HepG2 (cell line): ENCODE measurements at regions not wholly inside any gene's neighbourhood (a gene's known extent, or its start where the extent isn't known, plus 50 kb on each side); places are given as distances from the start of the nearest gene placed in this dataset.

Source experiments
- ATAC-seq: fragments of 200-7000 bp; cut with Tn5 transposase; 3 replicates; pipeline ENCODE4 v1.9.1; 2020; ENCODE audit warnings: mild to moderate bottlenecking, moderate library complexity
- BruUV-seq: library from RNA; stranded (reverse); fragments of 400-500 nt; replicated peaks from 2 replicates; lab custom pipeline; 2021; lab: Mats Ljungman, UMichigan
- CTCF ChIA-PET: fragments of 300-600 bp; formaldehyde crosslinking; extraction: SDS; loops from one replicate; lab custom pipeline; 2021; ENCODE audit warnings: low total read pairs, inconsistent platforms, low intra/inter-chr PET ratio; lab: Yijun Ruan, JAX
- POLR2A ChIA-PET: fragments of 350-600 bp; sonication (Branson Sonifier 250); formaldehyde crosslinking; loops from one replicate; lab custom pipeline; 2020; ENCODE audit warnings: antibody characterized with exemption, inconsistent platforms; lab: Yijun Ruan, JAX
- DNase-seq: peaks from one replicate; pipeline ENCODE4 v3.0.0-alpha.2; 2015; ENCODE audit warnings: low spot score
- FAIRE-seq: peaks from 3 replicates; lab custom pipeline; 2011; peaks lifted over from hg19 to GRCh38; lab: Jason Lieb, UNC
- H2AFZ ChIP-seq: one replicate; pipeline ENCODE4 v1.6.1; 2011; ENCODE audit warnings: low read length, inconsistent platforms
- H3K27ac ChIP-seq: fragments of 300-600 bp; 3 replicates; pipeline ENCODE4 v1.8.0; 2011; ENCODE audit warnings: mixed run types, mild to moderate bottlenecking, mixed read lengths, low read length, inconsistent platforms; ENCODE audit not compliant: insufficient read depth; ENCODE audit errors: extremely low read length
- H3K27me3 ChIP-seq, 2 experiments: fragments of 200-600 bp in 1 of 2; 2 replicates in 1 of 2; 3 replicates in 1 of 2; pipeline versions ENCODE4 v1.6.0 to v1.8.0; 2011; ENCODE audit warnings: low read length in 2 of 2, mild to moderate bottlenecking in 2 of 2, moderate library complexity in 2 of 2, inconsistent platforms in 1 of 2; ENCODE audit not compliant: insufficient read depth in 2 of 2, control insufficient read depth in 1 of 2
- H3K36me3 ChIP-seq, 2 experiments: fragments of 200-600 bp in 1 of 2; replicated peaks in 1 of 2; 2 replicates in 1 of 2; 3 replicates in 1 of 2; pipeline versions ENCODE4 v1.5.1 to v1.8.0; 2011; ENCODE audit warnings: low read length in 2 of 2, inconsistent platforms in 1 of 2; ENCODE audit not compliant: insufficient read depth in 2 of 2, control insufficient read depth in 1 of 2
- H3K4me1 ChIP-seq: 2 replicates; pipeline ENCODE4 v1.5.1; 2012; ENCODE audit warnings: low read length, inconsistent platforms; ENCODE audit not compliant: insufficient read depth
- H3K4me2 ChIP-seq: 2 replicates; pipeline ENCODE4 v1.6.0; 2011; ENCODE audit warnings: low read depth, low read length, inconsistent platforms
- H3K4me3 ChIP-seq, 3 experiments: fragments of 200-600 bp in 1 of 3; sonication (generic), shearing (Covaris generic) in 1 of 3; replicated peaks in 1 of 3; 2 replicates each; pipeline ENCODE4 v1.5.1; 2011 to 2016; ENCODE audit warnings: low read length in 3 of 3, inconsistent platforms in 2 of 3, low read depth in 2 of 3, mild to moderate bottlenecking in 2 of 3, control low read depth in 1 of 3, mixed read lengths in 1 of 3; ENCODE audit not compliant: insufficient read depth in 1 of 3
- H3K79me2 ChIP-seq: one replicate; pipeline ENCODE4 v1.6.1; 2011; ENCODE audit warnings: low read length, inconsistent platforms; ENCODE audit not compliant: insufficient read depth
- H3K9ac ChIP-seq: 2 replicates; pipeline ENCODE4 v1.6.0; 2011; ENCODE audit warnings: mild to moderate bottlenecking, low read depth, low read length, inconsistent platforms; ENCODE audit not compliant: insufficient read depth
- H3K9me3 ChIP-seq: 2 replicates; pipeline ENCODE4 v1.5.1; 2012; ENCODE audit warnings: mild to moderate bottlenecking, low read length
- H4K20me1 ChIP-seq: 2 replicates; pipeline ENCODE4 v1.6.0; 2011; ENCODE audit warnings: inconsistent platforms, mild to moderate bottlenecking, low read length, moderate library complexity; ENCODE audit not compliant: insufficient read depth
- CHCHD3 ChIP-seq: sonication (generic); formaldehyde crosslinking; IDR thresholded peaks from 2 replicates; pipeline ENCODE4 v1.8.0; 2022; ENCODE audit warnings: mild to moderate bottlenecking, missing genetic modification reagents, moderate library complexity
- KMT2A ChIP-seq: sonication (generic); formaldehyde crosslinking; IDR thresholded peaks from 2 replicates; pipeline ENCODE4 v1.4.0; 2020; ENCODE audit warnings: missing genetic modification reagents
- ZSCAN20 ChIP-seq: sonication (generic); formaldehyde crosslinking; IDR thresholded peaks from 2 replicates; pipeline ENCODE4 v1.4.0; 2020; ENCODE audit warnings: missing genetic modification reagents, mild to moderate bottlenecking, borderline replicate concordance
- ZSCAN30 ChIP-seq: sonication (generic); formaldehyde crosslinking; IDR thresholded peaks from 2 replicates; pipeline ENCODE4 v1.5.0; 2020; ENCODE audit warnings: mild to moderate bottlenecking, missing genetic modification reagents
- WGBS: methylation state at CpG from one replicate; pipeline ENCODE4 v1.1.6; 2017; ENCODE audit warnings: low lambda C conversion rate; 5-methylcytosine and 5-hydroxymethylcytosine counted together
- in situ Hi-C: cut with HindIII; loops from 2 replicates; pipeline ENCODE4 v1.10.0; 2017; ENCODE audit warnings: low pct_unique_long_range_greater_than_20kb; ENCODE audit not compliant: extremely low pct_ligation_motif_present
- intact Hi-C: fragments of 100-400 bp; cut with micrococcal nuclease; formaldehyde crosslinking; loops from one replicate; pipeline ENCODE4 v1.10.0; 2022; ENCODE audit not compliant: unreplicated experiment
- TF ChIP-seq, protein P1 (sequence below), 2 experiments: sonication (generic) in 1 of 2; formaldehyde crosslinking in 1 of 2; IDR thresholded peaks; 2 replicates each; pipeline versions ENCODE4 v1.4.0 to v1.6.1; 2016 to 2020; ENCODE audit warnings: borderline replicate concordance in 1 of 2, low read depth in 1 of 2, mild to moderate bottlenecking in 1 of 2, missing genetic modification reagents in 1 of 2

DNA sequence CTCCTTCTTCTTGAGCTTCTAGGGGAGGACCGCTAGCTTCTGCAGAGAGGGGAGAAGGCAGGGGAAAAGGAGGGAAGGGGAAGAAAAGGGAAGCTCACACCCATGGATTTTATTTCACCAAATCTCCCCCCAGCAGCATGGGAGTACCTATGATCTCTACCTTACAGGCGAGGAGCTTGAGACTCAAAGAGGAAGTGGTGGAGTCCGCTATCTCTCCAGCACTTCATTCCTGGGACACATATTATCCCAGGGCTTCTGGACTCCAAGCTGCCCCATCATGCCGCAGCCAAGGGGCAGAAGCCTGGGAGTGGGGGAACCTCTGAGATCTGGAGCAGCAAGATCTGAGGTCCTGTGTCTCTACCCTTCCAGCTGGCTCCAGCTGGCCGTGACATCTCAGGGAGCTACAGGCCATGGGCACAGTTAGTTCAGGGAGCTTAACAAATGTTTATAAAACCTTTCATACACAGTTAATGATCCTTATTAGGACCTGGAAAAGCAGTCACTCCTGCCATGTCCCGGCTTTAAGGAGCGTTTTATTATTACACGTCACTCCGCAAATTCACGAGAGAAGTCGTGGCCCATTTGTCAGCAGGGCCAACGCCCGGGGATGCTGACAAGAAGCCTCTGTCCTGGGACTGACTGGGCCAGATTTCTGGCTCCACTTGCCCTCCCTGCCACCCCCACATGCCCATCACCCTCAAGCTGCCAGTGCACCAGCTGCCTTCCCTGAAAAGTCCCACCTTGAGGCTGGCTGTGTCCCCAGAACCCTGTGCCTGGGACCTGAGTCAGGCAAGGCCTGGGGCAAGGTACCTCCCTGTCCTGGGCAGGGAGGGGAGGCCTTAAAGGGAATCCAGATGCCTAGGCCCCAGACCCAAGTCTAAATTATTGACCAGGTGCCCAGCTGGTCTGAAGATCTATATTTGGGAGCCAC is 132.1 kb upstream of the ZMIZ1 start:
- H2AFZ ChIP-seq: no peak overlapping the region
- no peak for FAIRE-seq
- H3K27me3 ChIP-seq: peaks cover 0 to 20% of the 10 kb centered on the region in 2 experiments; a peak in 3 of 5 replicates
- H3K4me1 ChIP-seq: peaks cover 44% of the 10 kb centered on the region
- ATAC-seq: no peak
- no peak overlapping the region for H3K4me2 ChIP-seq
- no peak overlapping the region for H3K9ac ChIP-seq
- DNase-seq: no peak
- BruUV-seq: no TSS peak
- TF ChIP-seq ZSCAN30 (CRISPR knock-in tag): no peak
- TF ChIP-seq, protein P1, sequence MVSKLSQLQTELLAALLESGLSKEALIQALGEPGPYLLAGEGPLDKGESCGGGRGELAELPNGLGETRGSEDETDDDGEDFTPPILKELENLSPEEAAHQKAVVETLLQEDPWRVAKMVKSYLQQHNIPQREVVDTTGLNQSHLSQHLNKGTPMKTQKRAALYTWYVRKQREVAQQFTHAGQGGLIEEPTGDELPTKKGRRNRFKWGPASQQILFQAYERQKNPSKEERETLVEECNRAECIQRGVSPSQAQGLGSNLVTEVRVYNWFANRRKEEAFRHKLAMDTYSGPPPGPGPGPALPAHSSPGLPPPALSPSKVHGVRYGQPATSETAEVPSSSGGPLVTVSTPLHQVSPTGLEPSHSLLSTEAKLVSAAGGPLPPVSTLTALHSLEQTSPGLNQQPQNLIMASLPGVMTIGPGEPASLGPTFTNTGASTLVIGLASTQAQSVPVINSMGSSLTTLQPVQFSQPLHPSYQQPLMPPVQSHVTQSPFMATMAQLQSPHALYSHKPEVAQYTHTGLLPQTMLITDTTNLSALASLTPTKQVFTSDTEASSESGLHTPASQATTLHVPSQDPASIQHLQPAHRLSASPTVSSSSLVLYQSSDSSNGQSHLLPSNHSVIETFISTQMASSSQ (IDR thresholded peaks at IDR 0.05; ENCODE audit: low read depth): no peak
- TF ChIP-seq, protein P1 (CRISPR knock-in tag; IDR thresholded peaks at IDR 0.05; ENCODE audit: borderline replicate concordance): no peak
- no peak for TF ChIP-seq KMT2A (CRISPR knock-in tag)
- TF ChIP-seq ZSCAN20: no peak
- TF ChIP-seq CHCHD3 (CRISPR knock-in tag): no peak
- H3K9me3 ChIP-seq: no peaks in the 10 kb centered on the region
- intact Hi-C loops: loop anchor here (2.0 kb wide), 1 partner anchor 36 kb away; no protein-coding TSS in a partner anchor
- WGBS: 89% methylated on average over 11 of the region's 13 CpGs
- no peaks in the 10 kb centered on the region for H3K36me3 ChIP-seq
- H3K27ac ChIP-seq: no peak overlapping the region
- POLR2A ChIA-PET: interaction anchor here (1.0 to 2.1 kb wide), 3 partner anchors 9 to 36 kb away, joined by 3 to 5 read pairs (median 3); no protein-coding TSS in a partner anchor
- no peaks in the 10 kb centered on the region for H4K20me1 ChIP-seq
- in situ Hi-C loops: no loop called here
- CTCF ChIA-PET: no interaction called here
- H3K79me2 ChIP-seq: no peaks in the 10 kb centered on the region
- H3K4me3 ChIP-seq: no peak overlapping the region
